ENCODE measurements at regions not wholly inside any gene's neighbourhood (a gene's known extent, or its start where the extent isn't known, plus 50 kb on each side); places are given as distances from the start of the nearest gene placed in this dataset.
"Not testable (repeated sequence)": the region's sequence is repeated elsewhere in the genome, so short reads cannot be mapped to it uniquely, and the experiment has no call there.

GRCh38 chr10:105586451-105587098 lies 945.5 kb downstream of the SORCS3 start:
- DNase-seq (ENCODE audit: low read depth in 4 of 4, low spot score in 1 of 4) = no peak

GRCh38 chr10:105585753-105586152 lies 944.7 kb downstream of the SORCS3 start:
- no peak for DNase-seq (ENCODE audit: low read depth in 4 of 4, low spot score in 1 of 4)

- DNase-seq (ENCODE audit: low read depth in 4 of 4, low spot score in 1 of 4) = no peak
Observed at GRCh38 chr10:105585171-105585570, 944.1 kb downstream of the SORCS3 start.

- no peak for DNase-seq (ENCODE audit: low read depth in 4 of 4, low spot score in 1 of 4)
Observed at GRCh38 chr10:105579112-105579511, 938.0 kb downstream of the SORCS3 start.

GRCh38 chr10:105577865-105578607 lies 936.9 kb downstream of the SORCS3 start:
- no peak for DNase-seq (ENCODE audit: low read depth in 4 of 4, low spot score in 1 of 4)

GRCh38 chr10:105559333-105560097 lies 918.4 kb downstream of the SORCS3 start:
- DNase-seq (ENCODE audit: low read depth in 4 of 4, low spot score in 1 of 4) = no peak

- DNase-seq (ENCODE audit: low read depth in 4 of 4, low spot score in 1 of 4) = not testable (repeated sequence)
Observed at GRCh38 chr10:105550453-105550852, 909.4 kb downstream of the SORCS3 start.

GRCh38 chr10:105549731-105550130 lies 908.6 kb downstream of the SORCS3 start:
- no peak for DNase-seq (ENCODE audit: low read depth in 4 of 4, low spot score in 1 of 4)

GRCh38 chr10:105545101-105545500 lies 904.0 kb downstream of the SORCS3 start:
- DNase-seq (ENCODE audit: low read depth in 4 of 4, low spot score in 1 of 4) = no peak

GRCh38 chr10:105540381-105540780 lies 899.3 kb downstream of the SORCS3 start:
- DNase-seq (ENCODE audit: low read depth in 4 of 4, low spot score in 1 of 4) = no peak

GRCh38 chr10:105538874-105539273 lies 897.8 kb downstream of the SORCS3 start:
- no peak for DNase-seq (ENCODE audit: low read depth in 4 of 4, low spot score in 1 of 4)

GRCh38 chr10:105535478-105535877 lies 894.4 kb downstream of the SORCS3 start:
- DNase-seq (ENCODE audit: low read depth in 4 of 4, low spot score in 1 of 4) = no peak

GRCh38 chr10:105534086-105534485 lies 893.0 kb downstream of the SORCS3 start:
- no peak for DNase-seq (ENCODE audit: low read depth in 4 of 4, low spot score in 1 of 4)

- no peak for DNase-seq (ENCODE audit: low read depth in 4 of 4, low spot score in 1 of 4)
Observed at GRCh38 chr10:105516511-105516910, 875.4 kb downstream of the SORCS3 start.

GRCh38 chr10:105514106-105514505 lies 873.0 kb downstream of the SORCS3 start:
- no peak for DNase-seq (ENCODE audit: low read depth in 4 of 4, low spot score in 1 of 4)

GRCh38 chr10:105509517-105509916 lies 868.4 kb downstream of the SORCS3 start:
- DNase-seq (ENCODE audit: low read depth in 4 of 4, low spot score in 1 of 4) = no peak

- DNase-seq (ENCODE audit: low read depth in 4 of 4, low spot score in 1 of 4) = no peak
Observed at GRCh38 chr10:105506262-105506661, 865.2 kb downstream of the SORCS3 start.

GRCh38 chr10:105503714-105504113 lies 862.6 kb downstream of the SORCS3 start:
- no peak for DNase-seq (ENCODE audit: low read depth in 4 of 4, low spot score in 1 of 4)

- DNase-seq (ENCODE audit: low read depth in 4 of 4, low spot score in 1 of 4) = no peak
Observed at GRCh38 chr10:105502058-105502457, 861.0 kb downstream of the SORCS3 start.

- no peak for DNase-seq (ENCODE audit: low read depth in 4 of 4, low spot score in 1 of 4)
Observed at GRCh38 chr10:105494944-105495343, 853.9 kb downstream of the SORCS3 start.

GRCh38 chr10:105494303-105494702 lies 853.2 kb downstream of the SORCS3 start:
- no peak for DNase-seq (ENCODE audit: low read depth in 4 of 4, low spot score in 1 of 4)

- no peak for DNase-seq (ENCODE audit: low read depth in 4 of 4, low spot score in 1 of 4)
Observed at GRCh38 chr10:105473170-105473569, 832.1 kb downstream of the SORCS3 start.
